Chondrocyte (in vitro differentiated cells): ENCODE measurements at regions not wholly inside any gene's neighbourhood (a gene's known extent, or its start where the extent isn't known, plus 50 kb on each side); places are given as distances from the start of the nearest gene placed in this dataset.
A peak's percentile ranks its signal among the peaks of the same experiment; 100 is the strongest.

Source experiments
- DNase-seq: peaks from one replicate; pipeline ENCODE4 v3.0.0; 2021; ENCODE audit warnings: mixed read lengths, low spot score
- H3K27ac Mint-ChIP-seq: one replicate; pipeline ENCODE4 v1.8.0; 2021; ENCODE audit warnings: mild to moderate bottlenecking, moderate library complexity, mixed read lengths; ENCODE audit not compliant: unreplicated experiment
- H3K27me3 Mint-ChIP-seq: 2 replicates; pipeline ENCODE4 v1.8.0; 2021; ENCODE audit warnings: low read depth, mixed read lengths
- H3K36me3 Mint-ChIP-seq: 2 replicates; pipeline ENCODE4 v1.8.0; 2021; ENCODE audit warnings: low read depth, mixed read lengths
- H3K4me1 Mint-ChIP-seq: 2 replicates; pipeline ENCODE4 v1.8.0; 2021; ENCODE audit warnings: low read depth, mild to moderate bottlenecking, mixed read lengths
- H3K4me3 Mint-ChIP-seq: one replicate; pipeline ENCODE4 v1.8.0; 2021; ENCODE audit warnings: mild to moderate bottlenecking, moderate library complexity, mixed read lengths; ENCODE audit not compliant: unreplicated experiment
- H3K9me3 Mint-ChIP-seq: 2 replicates; pipeline ENCODE4 v1.8.0; 2021; ENCODE audit warnings: low read depth, mixed read lengths
- TF ChIP-seq, protein P1 (sequence below): fragments of 200-600 bp; sonication (generic); IDR thresholded peaks from 2 replicates; pipeline ENCODE4 v1.5.0; 2021; ENCODE audit warnings: antibody characterized with exemption, mild to moderate bottlenecking, moderate library complexity

DNA sequence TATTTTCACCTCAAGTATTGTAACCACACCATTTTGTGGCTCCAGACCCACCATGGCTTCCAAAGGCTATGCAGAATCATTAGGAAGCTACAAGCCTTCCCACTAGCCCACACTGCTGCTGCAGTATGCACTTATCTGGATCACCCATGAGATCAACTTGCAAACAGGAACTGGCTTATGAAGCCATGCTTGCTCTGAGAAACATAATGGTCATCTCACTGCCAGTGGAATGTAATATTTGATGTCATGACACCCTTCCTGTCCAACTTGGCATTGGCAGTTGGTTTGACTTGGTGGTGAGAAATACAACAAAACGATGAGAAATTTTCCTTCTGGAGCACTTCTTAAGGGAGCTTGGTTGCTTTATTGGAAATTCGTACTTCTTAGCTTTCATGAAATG is 69.3 kb upstream of the FRMD6 start:
- Mint-ChIP-seq H3K9me3 (no peaks in the 10 kb centered on the region), H3K27ac (no peak overlapping the region), H3K27me3 (no peaks in the 10 kb centered on the region), H3K36me3 (no peaks in the 10 kb centered on the region), H3K4me3 (no peak overlapping the region), H3K4me1 (peaks cover 14% of the 10 kb centered on the region)
- TF ChIP-seq, protein P1, sequence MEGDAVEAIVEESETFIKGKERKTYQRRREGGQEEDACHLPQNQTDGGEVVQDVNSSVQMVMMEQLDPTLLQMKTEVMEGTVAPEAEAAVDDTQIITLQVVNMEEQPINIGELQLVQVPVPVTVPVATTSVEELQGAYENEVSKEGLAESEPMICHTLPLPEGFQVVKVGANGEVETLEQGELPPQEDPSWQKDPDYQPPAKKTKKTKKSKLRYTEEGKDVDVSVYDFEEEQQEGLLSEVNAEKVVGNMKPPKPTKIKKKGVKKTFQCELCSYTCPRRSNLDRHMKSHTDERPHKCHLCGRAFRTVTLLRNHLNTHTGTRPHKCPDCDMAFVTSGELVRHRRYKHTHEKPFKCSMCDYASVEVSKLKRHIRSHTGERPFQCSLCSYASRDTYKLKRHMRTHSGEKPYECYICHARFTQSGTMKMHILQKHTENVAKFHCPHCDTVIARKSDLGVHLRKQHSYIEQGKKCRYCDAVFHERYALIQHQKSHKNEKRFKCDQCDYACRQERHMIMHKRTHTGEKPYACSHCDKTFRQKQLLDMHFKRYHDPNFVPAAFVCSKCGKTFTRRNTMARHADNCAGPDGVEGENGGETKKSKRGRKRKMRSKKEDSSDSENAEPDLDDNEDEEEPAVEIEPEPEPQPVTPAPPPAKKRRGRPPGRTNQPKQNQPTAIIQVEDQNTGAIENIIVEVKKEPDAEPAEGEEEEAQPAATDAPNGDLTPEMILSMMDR = no peak
- DNase-seq = no peak

DNA sequence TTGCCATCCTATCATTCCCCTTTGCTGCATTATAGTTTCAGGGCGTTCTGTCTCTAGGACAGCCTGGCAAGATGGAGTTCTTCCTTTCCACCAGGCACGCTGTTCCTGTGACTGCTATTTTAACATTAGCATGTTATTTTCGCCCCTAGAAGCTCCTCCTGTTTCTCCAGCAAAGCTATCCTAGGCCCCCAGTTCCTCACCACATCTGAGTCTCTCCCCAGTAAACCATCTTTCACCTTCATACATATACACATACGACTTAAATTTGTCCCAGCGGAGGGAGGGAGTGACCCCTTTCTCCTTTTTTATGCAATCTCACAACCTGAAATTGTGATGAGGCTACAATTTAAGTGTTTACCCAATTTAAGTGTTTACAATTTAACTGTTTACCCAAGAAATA is 66.7 kb upstream of the FRMD6 start:
- no peak for DNase-seq
- H3K9me3 Mint-ChIP-seq = no peaks in the 10 kb centered on the region
- peaks cover 13% of the 10 kb centered on the region for H3K4me1 Mint-ChIP-seq
- H3K27me3 Mint-ChIP-seq = no peaks in the 10 kb centered on the region
- no peak overlapping the region for H3K27ac Mint-ChIP-seq
- H3K4me3 Mint-ChIP-seq = no peak overlapping the region
- TF ChIP-seq, protein P1 = no peak
- H3K36me3 Mint-ChIP-seq = no peaks in the 10 kb centered on the region

DNA sequence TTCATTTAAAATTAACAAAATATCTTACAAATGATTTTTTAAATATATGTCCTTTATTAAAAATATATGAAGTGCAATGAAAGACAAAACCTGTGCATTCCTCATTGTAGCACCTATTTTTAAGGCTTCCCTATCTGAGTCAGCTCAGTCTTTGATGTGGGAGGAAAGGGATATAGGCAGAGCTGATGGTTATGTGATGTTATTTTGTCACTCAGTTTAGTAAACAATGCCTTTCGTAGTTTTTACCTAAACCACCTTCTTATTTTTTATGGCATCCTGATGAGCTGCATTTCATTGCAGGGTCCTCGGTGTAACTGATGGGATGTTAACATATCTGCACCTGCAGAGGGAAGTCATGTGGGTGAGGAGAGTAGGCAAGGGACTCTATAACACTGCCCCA is 58.9 kb upstream of the FRMD6 start:
- DNase-seq = no peak
- Mint-ChIP-seq H3K36me3 (no peaks in the 10 kb centered on the region), H3K9me3 (no peaks in the 10 kb centered on the region), H3K4me3 (no peak overlapping the region), H3K27me3 (no peaks in the 10 kb centered on the region), H3K27ac (no peak overlapping the region), H3K4me1 (peaks cover 30% of the 10 kb centered on the region)
- TF ChIP-seq, protein P1 = no peak

DNA sequence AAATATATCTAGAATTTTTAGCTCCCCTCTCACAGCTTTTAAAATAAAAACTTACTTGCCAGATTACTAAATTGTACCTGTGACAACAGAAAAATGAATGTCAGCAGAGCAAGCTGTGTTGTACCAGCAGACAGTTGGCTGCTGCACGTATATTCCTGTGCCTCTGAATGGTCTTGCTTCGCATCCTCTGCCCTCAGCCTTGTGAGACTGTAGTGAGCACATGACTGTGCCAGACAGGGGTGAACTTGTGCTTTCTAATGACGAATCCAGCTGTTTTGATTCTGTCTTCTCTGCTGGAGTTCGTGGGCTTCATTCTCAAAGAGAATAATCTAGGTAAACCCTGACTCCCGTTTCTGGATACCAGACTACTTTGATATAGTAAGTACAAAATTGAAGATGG is 58.3 kb upstream of the FRMD6 start:
- no peaks in the 10 kb centered on the region for H3K9me3 Mint-ChIP-seq
- no peak for DNase-seq
- peaks cover 36% of the 10 kb centered on the region for H3K4me1 Mint-ChIP-seq
- H3K36me3 Mint-ChIP-seq = no peaks in the 10 kb centered on the region
- TF ChIP-seq, protein P1 = no peak
- no peak overlapping the region for H3K27ac Mint-ChIP-seq
- no peak overlapping the region for H3K4me3 Mint-ChIP-seq
- H3K27me3 Mint-ChIP-seq = no peaks in the 10 kb centered on the region

DNA sequence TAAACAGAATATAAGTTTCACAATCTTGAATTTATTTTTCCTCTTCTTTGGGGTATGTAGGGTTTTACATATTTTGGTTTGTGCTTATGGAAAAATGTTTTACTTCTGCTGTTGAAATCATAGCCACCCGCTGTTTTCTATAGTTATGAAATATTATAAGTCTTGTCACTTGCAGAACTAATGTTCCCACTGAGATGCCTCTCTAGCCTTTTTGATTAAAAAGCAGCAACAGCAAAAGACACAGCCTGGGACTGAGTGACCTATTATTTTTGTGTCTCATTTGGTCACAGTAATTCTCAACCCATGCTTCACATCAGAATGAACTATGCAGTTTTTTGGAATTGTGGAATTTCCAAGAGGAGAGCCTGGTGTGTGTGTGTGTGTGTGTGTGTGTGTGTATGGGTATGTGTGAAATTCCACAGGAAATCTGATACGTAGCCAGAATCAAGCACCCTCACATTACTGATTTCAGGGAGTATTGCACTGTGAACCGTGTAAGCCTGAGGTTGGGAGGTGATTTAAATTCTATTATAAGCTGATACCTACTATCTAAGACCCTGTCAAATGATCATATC is 55.7 kb upstream of the FRMD6 start:
- peak overlapping the region; percentile 17 for H3K4me3 Mint-ChIP-seq
- no peak for DNase-seq
- peak overlapping the region; percentile 90 for H3K27ac Mint-ChIP-seq
- no peaks in the 10 kb centered on the region for H3K36me3 Mint-ChIP-seq
- TF ChIP-seq, protein P1 = no peak
- H3K4me1 Mint-ChIP-seq = peaks cover 57% of the 10 kb centered on the region
- no peaks in the 10 kb centered on the region for H3K9me3 Mint-ChIP-seq
- H3K27me3 Mint-ChIP-seq = no peaks in the 10 kb centered on the region
